Osteocyte (in vitro differentiated cells): ENCODE measurements at regions not wholly inside any gene's neighbourhood (a gene's known extent, or its start where the extent isn't known, plus 50 kb on each side); places are given as distances from the start of the nearest gene placed in this dataset.
A peak's percentile ranks its signal among the peaks of the same experiment; 100 is the strongest.

ENCODE experiments used
- DNase-seq: peaks from one replicate; pipeline ENCODE4 v3.0.0; 2021; ENCODE audit warnings: mixed read lengths; ENCODE audit not compliant: unreplicated experiment; ENCODE audit errors: extremely low spot score
- H3K27ac Mint-ChIP-seq: one replicate; pipeline ENCODE4 v1.8.0; 2021; ENCODE audit warnings: mild to moderate bottlenecking, mixed read lengths; ENCODE audit not compliant: unreplicated experiment
- H3K27me3 Mint-ChIP-seq: one replicate; pipeline ENCODE4 v1.8.0; 2021; ENCODE audit warnings: mixed read lengths; ENCODE audit not compliant: unreplicated experiment
- H3K36me3 Mint-ChIP-seq: one replicate; pipeline ENCODE4 v1.8.0; 2021; ENCODE audit warnings: mixed read lengths; ENCODE audit not compliant: unreplicated experiment
- H3K4me1 Mint-ChIP-seq: one replicate; pipeline ENCODE4 v1.8.0; 2021; ENCODE audit warnings: mixed read lengths; ENCODE audit not compliant: unreplicated experiment
- H3K4me3 Mint-ChIP-seq: one replicate; pipeline ENCODE4 v1.8.0; 2021; ENCODE audit warnings: mild to moderate bottlenecking, moderate library complexity, mixed read lengths; ENCODE audit not compliant: unreplicated experiment
- H3K9me3 Mint-ChIP-seq: one replicate; pipeline ENCODE4 v1.8.0; 2021; ENCODE audit warnings: mixed read lengths; ENCODE audit not compliant: unreplicated experiment
- TF ChIP-seq, protein P1 (sequence below): fragments of 200-600 bp; sonication (generic); IDR thresholded peaks from 2 replicates; pipeline ENCODE4 v1.5.0; 2021; ENCODE audit warnings: antibody characterized with exemption, mild to moderate bottlenecking, moderate library complexity

DNA sequence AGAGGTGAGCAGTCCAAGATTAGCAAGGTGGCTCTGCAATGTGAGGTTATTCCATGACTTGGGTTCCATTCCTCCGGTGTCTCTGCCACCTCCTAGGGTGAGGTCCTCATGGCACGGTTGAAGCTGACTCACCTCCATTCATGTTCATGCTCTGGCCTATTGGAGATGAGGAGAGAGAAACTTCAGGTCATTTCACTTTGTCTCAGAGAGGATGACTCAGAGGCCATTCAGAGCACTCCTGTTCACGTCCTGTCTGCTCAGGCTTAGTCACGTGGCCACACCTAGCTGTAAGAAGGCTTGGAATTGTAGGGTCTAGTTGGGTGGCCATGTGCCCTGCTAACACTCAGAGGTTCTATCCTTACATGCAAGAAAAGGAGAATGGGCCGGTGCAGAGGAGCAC, 67.5 kb upstream of the MBOAT2 start:
- H3K4me1 Mint-ChIP-seq = peaks cover 17% of the 10 kb centered on the region
- TF ChIP-seq, protein P1, sequence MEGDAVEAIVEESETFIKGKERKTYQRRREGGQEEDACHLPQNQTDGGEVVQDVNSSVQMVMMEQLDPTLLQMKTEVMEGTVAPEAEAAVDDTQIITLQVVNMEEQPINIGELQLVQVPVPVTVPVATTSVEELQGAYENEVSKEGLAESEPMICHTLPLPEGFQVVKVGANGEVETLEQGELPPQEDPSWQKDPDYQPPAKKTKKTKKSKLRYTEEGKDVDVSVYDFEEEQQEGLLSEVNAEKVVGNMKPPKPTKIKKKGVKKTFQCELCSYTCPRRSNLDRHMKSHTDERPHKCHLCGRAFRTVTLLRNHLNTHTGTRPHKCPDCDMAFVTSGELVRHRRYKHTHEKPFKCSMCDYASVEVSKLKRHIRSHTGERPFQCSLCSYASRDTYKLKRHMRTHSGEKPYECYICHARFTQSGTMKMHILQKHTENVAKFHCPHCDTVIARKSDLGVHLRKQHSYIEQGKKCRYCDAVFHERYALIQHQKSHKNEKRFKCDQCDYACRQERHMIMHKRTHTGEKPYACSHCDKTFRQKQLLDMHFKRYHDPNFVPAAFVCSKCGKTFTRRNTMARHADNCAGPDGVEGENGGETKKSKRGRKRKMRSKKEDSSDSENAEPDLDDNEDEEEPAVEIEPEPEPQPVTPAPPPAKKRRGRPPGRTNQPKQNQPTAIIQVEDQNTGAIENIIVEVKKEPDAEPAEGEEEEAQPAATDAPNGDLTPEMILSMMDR = no peak

DNA sequence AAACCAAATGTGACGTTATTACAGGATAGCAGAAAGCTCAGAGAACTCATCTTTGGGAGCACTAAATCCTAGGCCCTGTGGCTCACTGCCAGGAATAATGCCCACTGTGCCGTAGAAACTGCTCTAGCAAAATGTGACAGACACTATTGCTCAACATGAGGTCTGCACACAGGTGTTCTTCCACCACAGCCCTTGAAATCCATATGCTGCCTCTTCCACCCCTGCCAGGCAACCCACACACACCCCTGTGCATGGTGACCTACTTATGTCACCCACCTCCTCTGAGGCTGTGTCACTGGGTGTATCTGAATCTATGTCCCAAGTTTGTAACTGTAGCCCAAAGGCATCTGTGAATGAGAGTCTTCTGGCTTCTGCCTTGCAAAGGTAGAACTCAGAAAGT, 66.1 kb upstream of the MBOAT2 start:
- peaks cover 14% of the 10 kb centered on the region for H3K4me1 Mint-ChIP-seq

More for the DNA sequence above, 67.5 kb upstream of the MBOAT2 start:
- H3K27me3 Mint-ChIP-seq = no peaks in the 10 kb centered on the region
- no peak overlapping the region for H3K4me3 Mint-ChIP-seq
- H3K36me3 Mint-ChIP-seq = no peaks in the 10 kb centered on the region
- DNase-seq = no peak
- peak overlapping the region; percentile 7 for H3K27ac Mint-ChIP-seq
- peaks cover 20% of the 10 kb centered on the region for H3K9me3 Mint-ChIP-seq

DNA sequence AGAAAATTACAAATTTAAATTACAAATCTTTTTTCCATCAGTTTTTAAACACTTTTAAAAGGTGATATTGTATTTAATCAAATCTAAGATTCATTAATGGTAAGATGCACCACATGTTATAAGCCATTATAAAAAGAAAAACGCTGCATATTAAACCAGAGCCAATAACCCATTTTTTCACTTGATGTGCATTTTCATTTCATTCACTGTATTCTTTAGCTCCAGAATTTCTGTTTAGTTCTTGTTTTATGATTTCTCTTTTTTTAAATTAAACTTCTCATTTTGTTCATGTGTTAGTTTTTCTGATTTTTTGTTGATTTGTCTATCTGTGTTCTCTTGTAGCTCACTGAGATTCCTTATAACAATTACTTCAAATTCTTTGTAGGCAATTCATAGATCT, 62.4 kb upstream of the MBOAT2 start:
- Mint-ChIP-seq H3K4me3 (no peak overlapping the region), H3K9me3 (peaks cover 30% of the 10 kb centered on the region), H3K36me3 (peaks cover 2% of the 10 kb centered on the region), H3K27me3 (no peaks in the 10 kb centered on the region), H3K4me1 (peaks cover 15% of the 10 kb centered on the region), H3K27ac (no peak overlapping the region)
- TF ChIP-seq, protein P1 = no peak
- no peak for DNase-seq

More for the DNA sequence above, 66.1 kb upstream of the MBOAT2 start:
- TF ChIP-seq, protein P1 = no peak
- no peak for DNase-seq
- no peaks in the 10 kb centered on the region for H3K27me3 Mint-ChIP-seq
- peaks cover 30% of the 10 kb centered on the region for H3K9me3 Mint-ChIP-seq
- H3K4me3 Mint-ChIP-seq = no peak overlapping the region
- no peak overlapping the region for H3K27ac Mint-ChIP-seq
- peaks cover 2% of the 10 kb centered on the region for H3K36me3 Mint-ChIP-seq

DNA sequence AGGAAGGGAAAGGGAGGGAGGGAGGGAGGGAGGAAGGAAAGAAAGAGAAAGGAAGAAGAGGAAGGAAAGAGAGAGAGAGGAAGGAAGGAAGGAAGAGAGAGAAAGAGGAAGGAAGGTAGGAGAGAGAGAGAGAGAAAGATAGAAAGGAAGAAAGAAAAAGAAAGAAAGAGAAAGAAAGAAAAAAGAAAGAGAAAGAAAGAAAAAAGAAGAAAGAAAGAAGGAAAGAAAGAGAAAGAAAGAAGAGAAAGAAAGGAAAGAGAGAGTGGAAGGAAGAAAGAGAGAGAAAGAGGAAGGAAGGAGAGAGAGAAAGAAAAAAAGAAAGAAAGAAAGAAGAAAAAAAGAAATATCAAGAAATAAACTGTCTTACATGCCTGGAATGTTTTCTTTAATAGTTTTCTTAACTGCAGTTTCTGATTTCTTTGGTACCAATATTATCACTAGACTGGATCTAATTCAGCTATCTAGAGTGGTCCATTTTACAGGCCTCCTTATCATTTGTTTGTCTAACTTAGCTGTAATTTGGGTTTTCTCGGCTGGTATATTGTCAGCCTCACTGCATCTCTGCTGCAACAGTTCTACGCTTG, 59.6 kb upstream of the MBOAT2 start:
- H3K36me3 Mint-ChIP-seq = peaks cover 4% of the 10 kb centered on the region
- H3K9me3 Mint-ChIP-seq = peaks cover 23% of the 10 kb centered on the region
- peak overlapping the region; percentile 15 for H3K27ac Mint-ChIP-seq

DNA sequence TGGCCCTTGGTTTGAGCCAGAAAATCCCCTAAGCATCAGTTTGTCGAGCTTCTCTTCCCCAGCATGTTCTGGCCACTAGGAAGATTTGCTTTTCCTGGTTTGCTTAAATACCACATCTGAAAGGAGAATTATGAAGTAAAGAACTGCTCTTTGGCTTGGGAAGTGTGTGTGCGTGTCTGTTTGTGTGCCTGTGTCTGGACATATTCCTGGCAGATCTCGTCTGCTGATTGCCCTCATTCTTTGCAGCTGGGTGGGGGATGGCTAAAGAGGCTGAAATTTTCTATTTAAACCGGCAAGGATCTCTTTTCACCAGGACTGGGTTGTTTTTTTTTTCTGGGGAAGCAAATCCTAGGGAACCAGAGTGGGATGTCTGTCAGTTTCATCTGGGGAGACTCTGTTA, 57.3 kb upstream of the MBOAT2 start:
- peaks cover 4% of the 10 kb centered on the region for H3K36me3 Mint-ChIP-seq
- H3K4me1 Mint-ChIP-seq = peaks cover 42% of the 10 kb centered on the region
- H3K27me3 Mint-ChIP-seq = no peaks in the 10 kb centered on the region
- TF ChIP-seq, protein P1 = no peak
- H3K9me3 Mint-ChIP-seq = peaks cover 8% of the 10 kb centered on the region
- H3K4me3 Mint-ChIP-seq = no peak overlapping the region
- DNase-seq = no peak
- H3K27ac Mint-ChIP-seq = no peak overlapping the region

More for the DNA sequence above, 59.6 kb upstream of the MBOAT2 start:
- Mint-ChIP-seq H3K4me3 (no peak overlapping the region), H3K27me3 (no peaks in the 10 kb centered on the region), H3K4me1 (peaks cover 30% of the 10 kb centered on the region)
- no peak for DNase-seq
- TF ChIP-seq, protein P1 = no peak
